GM12864 (cell line): ENCODE measurements at regions not wholly inside any gene's neighbourhood (a gene's known extent, or its start where the extent isn't known, plus 50 kb on each side); places are given as distances from the start of the nearest gene placed in this dataset.

Source experiments
- DNase-seq: peaks from one replicate; pipeline ENCODE4 v3.0.0-alpha.2; 2011; ENCODE audit warnings: low read depth
- H3K4me3 ChIP-seq: 2 replicates; pipeline ENCODE4 v1.5.1; 2011; ENCODE audit warnings: mild to moderate bottlenecking, low read depth, low read length, control low read depth
- TF ChIP-seq, protein P1 (sequence below): IDR thresholded peaks from 2 replicates; pipeline ENCODE4 v1.5.1; 2011; ENCODE audit warnings: low read depth, mild to moderate bottlenecking, moderate library complexity, low read length, control low read depth, inconsistent platforms; ENCODE audit errors: missing control alignments

DNA sequence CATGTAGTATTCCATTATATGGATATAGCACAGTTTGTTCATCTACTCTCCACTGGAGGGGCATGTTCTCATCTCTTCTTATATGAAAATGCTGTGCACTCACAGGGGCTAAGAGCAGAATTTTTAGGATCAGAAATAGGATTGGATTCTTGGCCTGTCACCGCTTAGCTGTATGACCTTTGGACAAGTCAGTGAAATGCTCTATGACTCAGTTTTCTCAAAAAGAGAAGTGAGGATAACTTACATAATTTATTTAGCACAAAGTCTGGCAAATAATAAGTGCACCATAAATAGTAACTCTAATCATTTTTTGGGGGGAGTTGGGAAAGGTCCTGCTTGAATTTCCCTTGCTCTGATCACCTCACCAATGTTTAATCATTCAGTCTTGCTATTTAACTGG lies 103.7 kb upstream of the LRIG1 start:
- H3K4me3 ChIP-seq, result no peak overlapping the region
- TF ChIP-seq, protein P1, sequence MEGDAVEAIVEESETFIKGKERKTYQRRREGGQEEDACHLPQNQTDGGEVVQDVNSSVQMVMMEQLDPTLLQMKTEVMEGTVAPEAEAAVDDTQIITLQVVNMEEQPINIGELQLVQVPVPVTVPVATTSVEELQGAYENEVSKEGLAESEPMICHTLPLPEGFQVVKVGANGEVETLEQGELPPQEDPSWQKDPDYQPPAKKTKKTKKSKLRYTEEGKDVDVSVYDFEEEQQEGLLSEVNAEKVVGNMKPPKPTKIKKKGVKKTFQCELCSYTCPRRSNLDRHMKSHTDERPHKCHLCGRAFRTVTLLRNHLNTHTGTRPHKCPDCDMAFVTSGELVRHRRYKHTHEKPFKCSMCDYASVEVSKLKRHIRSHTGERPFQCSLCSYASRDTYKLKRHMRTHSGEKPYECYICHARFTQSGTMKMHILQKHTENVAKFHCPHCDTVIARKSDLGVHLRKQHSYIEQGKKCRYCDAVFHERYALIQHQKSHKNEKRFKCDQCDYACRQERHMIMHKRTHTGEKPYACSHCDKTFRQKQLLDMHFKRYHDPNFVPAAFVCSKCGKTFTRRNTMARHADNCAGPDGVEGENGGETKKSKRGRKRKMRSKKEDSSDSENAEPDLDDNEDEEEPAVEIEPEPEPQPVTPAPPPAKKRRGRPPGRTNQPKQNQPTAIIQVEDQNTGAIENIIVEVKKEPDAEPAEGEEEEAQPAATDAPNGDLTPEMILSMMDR, result no peak
- no peak for DNase-seq

DNA sequence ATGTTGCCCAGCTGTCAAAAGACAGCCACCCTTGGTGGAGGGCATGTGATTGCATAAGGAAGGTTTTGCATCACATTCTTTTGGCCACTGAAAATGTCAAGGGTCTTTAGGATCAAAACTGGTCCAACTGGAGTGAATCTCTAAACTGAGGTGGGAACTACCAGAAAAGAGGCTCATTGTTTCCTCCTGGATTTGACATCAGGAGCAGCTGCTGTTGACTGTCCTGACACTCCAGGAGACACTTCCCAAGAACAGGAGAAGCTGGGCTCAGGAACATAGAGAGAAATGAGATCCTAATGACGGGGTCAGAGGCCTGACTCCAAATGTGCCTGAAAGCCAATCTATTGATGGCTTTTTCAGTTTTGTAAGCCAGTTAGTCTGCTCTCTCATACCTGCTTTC lies 105.3 kb upstream of the LRIG1 start:
- TF ChIP-seq, protein P1, result no peak
- no peak for DNase-seq

GRCh38 chr3:66606868-66607267 lies 106.0 kb upstream of the LRIG1 start:
- DNase-seq, result no peak
- TF ChIP-seq, protein P1, result no peak
- H3K4me3 ChIP-seq, result no peak overlapping the region

More for the DNA sequence above, 105.3 kb upstream of the LRIG1 start:
- H3K4me3 ChIP-seq, result no peak overlapping the region

DNA sequence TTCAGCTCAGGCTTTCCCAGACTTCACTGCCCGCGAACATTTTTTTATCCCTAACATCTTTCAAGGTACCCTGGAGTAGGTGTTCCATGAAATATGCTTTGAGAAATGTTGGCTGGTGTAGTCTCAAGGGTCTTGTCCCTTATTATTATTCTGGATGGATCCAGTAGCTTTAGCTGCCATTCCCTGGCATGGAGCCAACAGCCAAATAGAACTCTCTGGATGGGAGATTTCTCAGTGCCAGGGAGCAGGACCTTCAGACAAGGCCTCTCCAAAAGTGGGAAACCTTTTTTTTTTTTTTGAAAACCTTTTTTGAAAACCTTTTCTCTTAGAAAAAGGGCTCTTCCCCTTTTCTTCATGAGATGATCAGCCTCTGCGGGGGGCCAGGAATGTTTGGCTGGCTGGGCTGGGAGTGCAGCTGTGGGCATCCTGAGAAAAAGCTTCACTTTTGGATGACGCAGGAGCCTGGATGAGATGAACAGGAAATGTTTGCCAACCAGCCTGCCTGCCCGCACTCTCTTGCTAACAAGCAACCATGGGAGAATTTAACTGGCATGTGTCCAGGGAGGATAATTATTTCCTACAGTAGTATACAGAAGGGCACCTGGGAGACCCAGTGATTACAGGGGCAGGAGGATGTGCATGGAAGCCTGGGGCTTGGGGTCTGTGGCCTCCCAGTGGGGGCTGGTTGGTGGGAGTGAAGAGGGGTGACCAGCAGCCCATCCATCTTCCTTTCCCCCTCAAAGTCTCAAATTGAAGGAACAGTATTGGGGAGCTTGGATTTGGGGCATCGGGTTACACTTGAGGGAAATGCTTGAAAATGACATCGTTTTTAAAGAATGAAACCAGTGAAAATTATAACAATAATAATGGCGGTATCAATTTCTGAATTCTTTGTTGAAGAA lies 109.1 kb upstream of the LRIG1 start:
- no peak for DNase-seq
- TF ChIP-seq, protein P1, result no peak
- H3K4me3 ChIP-seq, result no peak overlapping the region

GRCh38 chr3:66610562-66610909 lies 109.7 kb upstream of the LRIG1 start:
- TF ChIP-seq, protein P1, result no peak
- H3K4me3 ChIP-seq, result no peak overlapping the region
- no peak for DNase-seq

GRCh38 chr3:66615643-66616301 lies 115.0 kb upstream of the LRIG1 start:
- DNase-seq, result no peak
- H3K4me3 ChIP-seq, result no peak overlapping the region
- TF ChIP-seq, protein P1, result no peak
